ENCODE measurements at regions not wholly inside any gene's neighbourhood (a gene's known extent, or its start where the extent isn't known, plus 50 kb on each side); places are given as distances from the start of the nearest gene placed in this dataset.
"Not testable (repeated sequence)": the region's sequence is repeated elsewhere in the genome, so short reads cannot be mapped to it uniquely, and the experiment has no call there.

DNA sequence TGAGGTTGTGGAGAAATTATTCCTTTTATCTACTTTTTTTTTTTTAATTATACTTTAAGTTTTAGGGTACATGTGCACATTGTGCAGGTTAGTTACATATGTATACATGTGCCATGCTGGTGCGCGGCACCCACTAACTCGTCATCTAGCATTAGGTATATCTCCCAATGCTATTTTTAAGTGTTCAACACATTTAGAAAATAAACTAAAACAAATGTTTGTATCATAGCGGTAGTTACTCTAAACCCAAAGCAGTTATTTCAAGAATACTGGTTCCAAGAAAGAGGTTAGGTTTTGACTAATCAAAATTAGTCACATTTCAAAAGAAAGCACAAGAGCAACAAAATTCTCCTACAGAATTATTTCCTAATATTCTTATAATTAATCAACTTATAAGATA lies 119.5 kb upstream of the SEM1 start:
- not testable (repeated sequence) for H4K5ac ChIP-seq (ENCODE audit: low read length); H3K4me1 ChIP-seq (ENCODE audit: control insufficient read depth, low read depth, low read length); H4K8ac ChIP-seq (ENCODE audit: low read depth, low read length); H3K23ac ChIP-seq (ENCODE audit: low read length); H3K79me1 ChIP-seq (ENCODE audit: low read length); H3K4ac ChIP-seq (ENCODE audit: low read depth, low read length); H3K27me3 ChIP-seq (ENCODE audit: insufficient read depth, low read length, poor library complexity); H2BK5ac ChIP-seq (ENCODE audit: low read length); H3K4me3 ChIP-seq (ENCODE audit: low read length); H3K27ac ChIP-seq (ENCODE audit: low read depth, low read length); H2BK15ac ChIP-seq (replicated peaks; ENCODE audit: low read depth); H2AK5ac ChIP-seq (ENCODE audit: low read length); H2BK120ac ChIP-seq (ENCODE audit: low read depth, low read length); H3K4me2 ChIP-seq (ENCODE audit: low read length); H3K79me2 ChIP-seq (ENCODE audit: control insufficient read depth, insufficient read depth, low read length); H3K18ac ChIP-seq (ENCODE audit: low read length); DNase-seq; H3K36me3 ChIP-seq (ENCODE audit: control insufficient read depth, insufficient read depth, low read length); H3K56ac ChIP-seq (ENCODE audit: low read length); H3K9ac ChIP-seq (ENCODE audit: low read length)
- no CpG with 5 or more reads among the region's 4 CpGs for WGBS (ENCODE audit: extremely low coverage, insufficient coverage, low lambda C conversion rate)

DNA sequence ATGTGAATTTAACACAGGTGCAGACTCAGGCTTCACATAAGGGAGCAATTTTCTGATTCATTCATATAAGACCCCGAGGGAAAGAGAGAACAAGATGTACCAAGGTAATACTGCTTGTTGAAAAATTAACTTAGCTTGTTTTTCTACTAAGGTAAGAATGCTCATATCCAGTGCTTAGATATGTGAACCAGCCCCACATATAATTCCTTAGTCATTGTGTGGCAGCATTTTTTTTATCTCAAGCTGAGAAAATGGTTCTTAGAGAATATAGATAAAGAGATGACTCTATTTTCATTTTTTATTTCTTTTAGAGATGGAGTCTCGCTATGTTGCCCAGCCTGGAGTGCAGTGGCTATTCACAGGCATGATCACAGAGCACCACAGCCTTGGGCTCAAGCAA lies 121.8 kb upstream of the SEM1 start:
- Histone ChIP-seq H4K5ac (ENCODE audit: low read length) (no peak overlapping the region), H3K56ac (ENCODE audit: low read length) (no peak overlapping the region), H2BK15ac (replicated peaks; ENCODE audit: low read depth) (no peak overlapping the region), H3K4me2 (ENCODE audit: low read length) (no peak overlapping the region), H3K4me3 (ENCODE audit: low read length) (no peak overlapping the region), H2AK5ac (ENCODE audit: low read length) (no peak overlapping the region), H4K8ac (ENCODE audit: low read depth, low read length) (no peak overlapping the region), H3K79me2 (ENCODE audit: control insufficient read depth, insufficient read depth, low read length) (no peaks in the 10 kb centered on the region), H3K4me1 (ENCODE audit: control insufficient read depth, low read depth, low read length) (no peaks in the 10 kb centered on the region), H3K36me3 (ENCODE audit: control insufficient read depth, insufficient read depth, low read length) (no peaks in the 10 kb centered on the region), H2BK120ac (ENCODE audit: low read depth, low read length) (no peak overlapping the region), H3K18ac (ENCODE audit: low read length) (no peak overlapping the region), H3K23ac (ENCODE audit: low read length) (no peak overlapping the region), H3K27ac (ENCODE audit: low read depth, low read length) (no peak overlapping the region), H3K9ac (ENCODE audit: low read length) (no peak overlapping the region), H3K79me1 (ENCODE audit: low read length) (no peaks in the 10 kb centered on the region), H3K27me3 (ENCODE audit: insufficient read depth, low read length, poor library complexity) (no peaks in the 10 kb centered on the region), H2BK5ac (ENCODE audit: low read length) (no peak overlapping the region), H3K4ac (ENCODE audit: low read depth, low read length) (no peak overlapping the region)
- WGBS (ENCODE audit: extremely low coverage, insufficient coverage, low lambda C conversion rate), result no CpG with 5 or more reads among the region's 2 CpGs
- DNase-seq, result no peak

GRCh38 chr7:96832092-96832662 lies 122.5 kb upstream of the SEM1 start:
- no peak overlapping the region for H4K8ac ChIP-seq (ENCODE audit: low read depth, low read length)
- H3K18ac ChIP-seq (ENCODE audit: low read length), result no peak overlapping the region
- H3K4me3 ChIP-seq (ENCODE audit: low read length), result no peak overlapping the region
- no peak overlapping the region for H3K4me2 ChIP-seq (ENCODE audit: low read length)
- H2BK120ac ChIP-seq (ENCODE audit: low read depth, low read length), result no peak overlapping the region
- no peak overlapping the region for H2AK5ac ChIP-seq (ENCODE audit: low read length)
- no peak overlapping the region for H3K27ac ChIP-seq (ENCODE audit: low read depth, low read length)
- no peak for DNase-seq
- H3K56ac ChIP-seq (ENCODE audit: low read length), result no peak overlapping the region
- H3K79me2 ChIP-seq (ENCODE audit: control insufficient read depth, insufficient read depth, low read length), result no peaks in the 10 kb centered on the region
- H4K5ac ChIP-seq (ENCODE audit: low read length), result no peak overlapping the region
- no peaks in the 10 kb centered on the region for H3K36me3 ChIP-seq (ENCODE audit: control insufficient read depth, insufficient read depth, low read length)
- no CpG with 5 or more reads among the region's 1 CpG for WGBS (ENCODE audit: extremely low coverage, insufficient coverage, low lambda C conversion rate)
- H3K4ac ChIP-seq (ENCODE audit: low read depth, low read length), result no peak overlapping the region
- no peak overlapping the region for H2BK5ac ChIP-seq (ENCODE audit: low read length)
- no peak overlapping the region for H2BK15ac ChIP-seq (replicated peaks; ENCODE audit: low read depth)
- H3K4me1 ChIP-seq (ENCODE audit: control insufficient read depth, low read depth, low read length), result no peaks in the 10 kb centered on the region
- no peak overlapping the region for H3K23ac ChIP-seq (ENCODE audit: low read length)
- no peaks in the 10 kb centered on the region for H3K27me3 ChIP-seq (ENCODE audit: insufficient read depth, low read length, poor library complexity)
- H3K79me1 ChIP-seq (ENCODE audit: low read length), result no peaks in the 10 kb centered on the region
- no peak overlapping the region for H3K9ac ChIP-seq (ENCODE audit: low read length)

GRCh38 chr7:96833676-96834453 lies 124.2 kb upstream of the SEM1 start:
- no peak overlapping the region for H4K5ac ChIP-seq (ENCODE audit: low read length)
- H3K18ac ChIP-seq (ENCODE audit: low read length), result no peak overlapping the region
- H2BK15ac ChIP-seq (replicated peaks; ENCODE audit: low read depth), result no peak overlapping the region
- H3K4ac ChIP-seq (ENCODE audit: low read depth, low read length), result no peak overlapping the region
- no peak overlapping the region for H2BK120ac ChIP-seq (ENCODE audit: low read depth, low read length)
- no peaks in the 10 kb centered on the region for H3K27me3 ChIP-seq (ENCODE audit: insufficient read depth, low read length, poor library complexity)
- no peak overlapping the region for H3K23ac ChIP-seq (ENCODE audit: low read length)
- no peak overlapping the region for H3K4me2 ChIP-seq (ENCODE audit: low read length)
- no peak overlapping the region for H2AK5ac ChIP-seq (ENCODE audit: low read length)
- no peak overlapping the region for H3K27ac ChIP-seq (ENCODE audit: low read depth, low read length)
- H3K36me3 ChIP-seq (ENCODE audit: control insufficient read depth, insufficient read depth, low read length), result no peaks in the 10 kb centered on the region
- H3K79me2 ChIP-seq (ENCODE audit: control insufficient read depth, insufficient read depth, low read length), result no peaks in the 10 kb centered on the region
- no peak overlapping the region for H3K9ac ChIP-seq (ENCODE audit: low read length)
- no peak for DNase-seq
- H3K4me1 ChIP-seq (ENCODE audit: control insufficient read depth, low read depth, low read length), result no peaks in the 10 kb centered on the region
- H2BK5ac ChIP-seq (ENCODE audit: low read length), result no peak overlapping the region
- H3K56ac ChIP-seq (ENCODE audit: low read length), result no peak overlapping the region
- H3K79me1 ChIP-seq (ENCODE audit: low read length), result no peaks in the 10 kb centered on the region
- H4K8ac ChIP-seq (ENCODE audit: low read depth, low read length), result no peak overlapping the region
- WGBS (ENCODE audit: extremely low coverage, insufficient coverage, low lambda C conversion rate), result no CpG with 5 or more reads among the region's 8 CpGs
- H3K4me3 ChIP-seq (ENCODE audit: low read length), result no peak overlapping the region

- no peak overlapping the region for H3K4ac ChIP-seq (ENCODE audit: low read depth, low read length)
- H3K27me3 ChIP-seq (ENCODE audit: insufficient read depth, low read length, poor library complexity), result no peaks in the 10 kb centered on the region
- WGBS (ENCODE audit: extremely low coverage, insufficient coverage, low lambda C conversion rate), result no CpG with 5 or more reads among the region's 3 CpGs
- no peak overlapping the region for H3K4me3 ChIP-seq (ENCODE audit: low read length)
- no peak overlapping the region for H3K18ac ChIP-seq (ENCODE audit: low read length)
- no peak overlapping the region for H2AK5ac ChIP-seq (ENCODE audit: low read length)
- H3K9ac ChIP-seq (ENCODE audit: low read length), result no peak overlapping the region
- no peaks in the 10 kb centered on the region for H3K79me1 ChIP-seq (ENCODE audit: low read length)
- DNase-seq, result no peak
- no peak overlapping the region for H2BK120ac ChIP-seq (ENCODE audit: low read depth, low read length)
- no peaks in the 10 kb centered on the region for H3K4me1 ChIP-seq (ENCODE audit: control insufficient read depth, low read depth, low read length)
- no peak overlapping the region for H2BK15ac ChIP-seq (replicated peaks; ENCODE audit: low read depth)
- no peaks in the 10 kb centered on the region for H3K36me3 ChIP-seq (ENCODE audit: control insufficient read depth, insufficient read depth, low read length)
- no peak overlapping the region for H2BK5ac ChIP-seq (ENCODE audit: low read length)
- no peak overlapping the region for H3K56ac ChIP-seq (ENCODE audit: low read length)
- no peak overlapping the region for H4K5ac ChIP-seq (ENCODE audit: low read length)
- no peak overlapping the region for H3K27ac ChIP-seq (ENCODE audit: low read depth, low read length)
- no peak overlapping the region for H4K8ac ChIP-seq (ENCODE audit: low read depth, low read length)
- H3K23ac ChIP-seq (ENCODE audit: low read length), result no peak overlapping the region
- no peak overlapping the region for H3K4me2 ChIP-seq (ENCODE audit: low read length)
- H3K79me2 ChIP-seq (ENCODE audit: control insufficient read depth, insufficient read depth, low read length), result no peaks in the 10 kb centered on the region
Observed at GRCh38 chr7:96836456-96836855, 126.8 kb upstream of the SEM1 start.

GRCh38 chr7:96837593-96837992 lies 127.9 kb upstream of the SEM1 start:
- Histone ChIP-seq H3K56ac (ENCODE audit: low read length) (no peak overlapping the region), H2AK5ac (ENCODE audit: low read length) (no peak overlapping the region)
- no CpG with 5 or more reads among the region's 2 CpGs for WGBS (ENCODE audit: extremely low coverage, insufficient coverage, low lambda C conversion rate)

More at GRCh38 chr7:96837593-96837992, 127.9 kb upstream of the SEM1 start:
- H3K23ac ChIP-seq (ENCODE audit: low read length), result no peak overlapping the region
- no peak overlapping the region for H3K4me3 ChIP-seq (ENCODE audit: low read length)
- H4K8ac ChIP-seq (ENCODE audit: low read depth, low read length), result no peak overlapping the region
- H3K4me1 ChIP-seq (ENCODE audit: control insufficient read depth, low read depth, low read length), result no peaks in the 10 kb centered on the region
- no peak overlapping the region for H4K5ac ChIP-seq (ENCODE audit: low read length)
- H3K79me1 ChIP-seq (ENCODE audit: low read length), result no peaks in the 10 kb centered on the region
- no peak overlapping the region for H3K9ac ChIP-seq (ENCODE audit: low read length)
- H3K4ac ChIP-seq (ENCODE audit: low read depth, low read length), result no peak overlapping the region
- no peak overlapping the region for H3K18ac ChIP-seq (ENCODE audit: low read length)
- no peak for DNase-seq
- no peak overlapping the region for H2BK5ac ChIP-seq (ENCODE audit: low read length)
- H3K27ac ChIP-seq (ENCODE audit: low read depth, low read length), result no peak overlapping the region
- no peaks in the 10 kb centered on the region for H3K27me3 ChIP-seq (ENCODE audit: insufficient read depth, low read length, poor library complexity)
- no peaks in the 10 kb centered on the region for H3K36me3 ChIP-seq (ENCODE audit: control insufficient read depth, insufficient read depth, low read length)
- H3K79me2 ChIP-seq (ENCODE audit: control insufficient read depth, insufficient read depth, low read length), result no peaks in the 10 kb centered on the region
- no peak overlapping the region for H3K4me2 ChIP-seq (ENCODE audit: low read length)
- no peak overlapping the region for H2BK15ac ChIP-seq (replicated peaks; ENCODE audit: low read depth)
- no peak overlapping the region for H2BK120ac ChIP-seq (ENCODE audit: low read depth, low read length)

Data from mesendoderm (in vitro differentiated cells).